HG03045 (cell line): ENCODE measurements at regions not wholly inside any gene's neighbourhood (a gene's known extent, or its start where the extent isn't known, plus 50 kb on each side); places are given as distances from the start of the nearest gene placed in this dataset.
"Not testable (repeated sequence)": the region's sequence is repeated elsewhere in the genome, so short reads cannot be mapped to it uniquely, and the experiment has no call there.

Experiments used
- ATAC-seq: cut with Tn5 transposase; IDR thresholded peaks from one replicate; pipeline ENCODE4 v1.9.1; 2021; ENCODE audit warnings: mild to moderate bottlenecking, moderate library complexity; ENCODE audit not compliant: unreplicated experiment

DNA sequence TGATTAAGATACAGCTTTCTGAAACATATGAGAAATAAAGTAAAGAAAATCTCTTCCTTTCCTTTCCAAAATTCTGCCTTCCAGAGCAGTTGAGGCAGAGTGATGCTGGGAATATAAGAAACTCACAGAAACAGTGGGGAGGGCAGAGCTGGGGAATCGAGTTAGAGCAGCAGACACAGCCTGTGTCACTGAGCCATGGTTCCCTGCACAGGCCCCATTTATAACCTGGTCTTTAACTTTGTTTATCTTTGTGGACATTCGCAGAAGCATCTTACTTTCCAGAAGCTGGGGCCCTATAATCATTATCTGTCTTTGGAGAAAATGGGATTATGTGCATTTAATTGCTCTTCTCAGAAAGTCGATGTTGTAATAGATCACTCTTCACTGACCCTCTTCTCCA is 349.1 kb downstream of the SETD4 start:
- no peak for ATAC-seq

DNA sequence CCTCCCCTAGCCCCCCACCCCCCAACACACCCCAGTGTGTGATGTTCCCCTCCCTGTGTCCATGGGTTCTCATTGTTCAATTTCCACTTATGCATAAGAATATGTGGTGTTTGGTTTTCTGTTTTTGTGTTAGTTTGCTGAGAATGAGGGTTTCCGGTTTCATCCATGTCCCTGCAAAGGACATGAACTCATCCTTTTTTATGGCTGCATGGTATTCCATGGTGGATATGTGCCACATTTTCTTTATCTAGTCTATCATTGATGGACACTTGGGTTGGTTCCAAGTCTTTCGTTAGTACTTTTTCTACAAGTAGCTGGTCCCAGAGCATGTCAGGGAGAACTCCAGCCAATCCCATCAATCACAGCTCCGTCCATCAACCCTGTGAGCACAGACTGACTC is 350.3 kb downstream of the SETD4 start:
- not testable (repeated sequence) for ATAC-seq

DNA sequence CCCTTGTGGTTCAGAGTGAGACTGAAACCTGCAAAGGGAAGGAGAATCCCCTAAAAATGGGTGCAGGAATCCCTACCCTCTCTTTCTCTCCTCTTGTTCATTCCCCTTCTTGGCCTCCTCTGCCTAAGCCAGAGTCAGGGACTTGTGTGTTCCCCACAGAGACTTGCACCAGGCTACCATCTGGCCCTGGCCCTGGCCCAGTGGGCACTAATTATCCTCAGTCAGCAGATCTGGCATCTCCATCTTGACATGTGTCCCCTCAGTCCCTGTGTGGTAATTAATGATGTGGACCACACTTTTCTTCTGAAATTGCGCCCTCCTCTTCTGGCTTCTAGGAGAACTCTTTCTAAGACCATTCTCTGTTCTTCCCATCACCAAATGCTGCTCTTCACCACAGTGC is 354.4 kb downstream of the SETD4 start:
- no peak for ATAC-seq

DNA sequence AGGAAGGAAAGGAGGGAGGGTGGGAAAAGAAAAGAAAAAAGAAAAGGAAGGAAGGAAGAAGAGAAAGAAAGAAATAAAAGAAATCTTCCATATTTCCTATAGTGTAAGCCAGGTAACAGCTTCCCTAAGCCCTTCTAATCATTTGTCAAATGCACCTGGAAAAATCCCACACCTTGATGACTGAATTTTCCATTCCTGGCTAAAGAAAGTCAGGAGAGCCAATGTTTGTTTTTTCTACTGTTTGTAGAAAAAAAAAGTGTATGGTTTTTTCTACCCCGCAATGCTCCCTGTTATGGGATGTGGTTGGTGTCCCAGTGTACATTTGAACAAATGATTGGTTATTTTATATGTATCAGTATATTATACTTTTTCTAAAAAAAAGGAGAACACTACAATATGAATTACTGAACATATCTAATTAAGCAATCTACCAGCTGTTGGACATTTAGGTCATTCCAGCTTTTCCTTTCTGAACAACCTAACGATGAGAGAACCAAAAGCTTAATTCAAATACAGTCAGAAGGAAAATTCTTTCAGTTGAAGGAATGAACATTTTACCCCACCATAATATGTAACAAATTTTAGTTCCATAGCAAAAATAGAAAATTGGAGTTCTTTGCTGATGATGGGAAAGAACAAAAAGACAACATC is 355.0 kb downstream of the SETD4 start:
- no peak for ATAC-seq

DNA sequence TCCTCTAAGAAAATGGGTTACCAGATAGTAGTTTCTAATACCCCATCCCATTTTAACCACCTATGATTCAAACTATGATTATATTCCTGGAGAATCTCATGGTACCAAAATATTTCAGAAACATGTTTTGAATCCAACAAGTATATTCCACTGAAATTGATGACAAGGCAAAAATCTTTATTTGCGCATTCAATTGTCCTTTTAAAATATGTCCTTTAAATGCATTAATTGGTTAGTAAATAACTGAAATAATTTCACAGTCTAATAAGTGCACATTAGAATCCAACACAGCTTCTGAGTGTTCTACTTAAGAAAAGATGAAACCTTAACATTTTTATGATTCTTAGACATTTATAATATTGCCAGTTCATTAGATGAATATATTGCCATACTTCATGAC is 356.6 kb downstream of the SETD4 start:
- ATAC-seq: no peak

DNA sequence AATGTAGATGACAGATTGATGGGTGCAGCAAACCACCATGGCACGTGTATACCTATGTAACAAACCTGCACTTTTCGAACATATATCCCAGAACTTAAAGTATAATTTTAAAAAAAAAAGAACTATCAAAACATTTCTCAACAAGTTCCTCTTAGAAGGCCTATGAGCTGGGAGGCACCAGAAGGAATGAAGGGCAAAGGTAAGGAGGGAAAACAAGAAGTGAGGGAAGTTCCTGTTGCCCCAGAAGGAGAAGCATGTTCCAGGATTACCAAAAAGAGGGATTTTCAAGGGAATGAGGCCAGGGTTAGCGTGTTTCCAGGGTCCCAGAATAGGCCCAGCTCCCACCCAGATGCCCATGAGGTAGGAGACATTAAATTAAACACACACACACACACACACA is 361.0 kb downstream of the SETD4 start:
- ATAC-seq: no peak

DNA sequence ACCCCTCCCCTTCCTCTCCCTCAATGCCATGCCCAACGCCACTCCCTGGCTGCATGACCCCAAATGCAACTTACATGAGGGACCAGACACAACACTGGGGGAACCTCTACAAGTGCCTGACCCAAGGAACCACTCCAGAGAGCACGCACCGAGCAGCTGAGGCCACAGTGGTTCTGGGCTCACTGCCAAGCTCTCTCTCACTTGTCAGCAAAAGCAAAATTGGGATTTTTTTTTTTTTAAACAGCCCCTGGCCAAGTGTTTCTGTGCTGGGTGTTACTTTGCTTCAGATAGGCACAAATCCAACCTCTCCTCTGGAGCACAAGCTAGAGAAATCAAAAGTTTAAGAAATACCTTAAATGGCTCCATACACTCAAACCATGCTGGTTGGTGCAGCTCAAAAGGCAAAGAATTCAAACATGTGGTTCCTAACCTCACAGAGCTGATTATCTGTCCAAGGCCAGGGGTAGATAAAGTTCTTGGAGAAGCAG is 363.0 kb downstream of the SETD4 start:
- ATAC-seq: no peak

DNA sequence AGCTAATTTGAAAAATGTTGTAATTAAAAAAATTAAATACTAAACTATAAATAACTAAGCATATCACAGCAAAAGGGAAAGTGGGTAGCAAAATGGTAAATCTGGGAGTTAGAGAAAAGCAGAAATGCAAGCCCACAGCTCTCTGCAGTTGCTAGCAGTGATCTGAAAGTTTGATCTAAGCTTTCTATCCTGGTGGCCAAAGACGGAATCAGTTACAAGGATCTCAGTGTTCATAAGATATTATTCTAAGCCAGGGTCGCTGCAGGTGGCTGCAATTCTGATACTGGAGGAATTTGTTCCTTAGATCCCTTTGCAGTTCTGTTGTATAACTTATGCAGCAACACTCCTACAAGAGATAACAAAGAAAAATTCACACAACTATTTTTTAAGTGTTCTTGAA is 363.7 kb downstream of the SETD4 start:
- ATAC-seq: no peak

DNA sequence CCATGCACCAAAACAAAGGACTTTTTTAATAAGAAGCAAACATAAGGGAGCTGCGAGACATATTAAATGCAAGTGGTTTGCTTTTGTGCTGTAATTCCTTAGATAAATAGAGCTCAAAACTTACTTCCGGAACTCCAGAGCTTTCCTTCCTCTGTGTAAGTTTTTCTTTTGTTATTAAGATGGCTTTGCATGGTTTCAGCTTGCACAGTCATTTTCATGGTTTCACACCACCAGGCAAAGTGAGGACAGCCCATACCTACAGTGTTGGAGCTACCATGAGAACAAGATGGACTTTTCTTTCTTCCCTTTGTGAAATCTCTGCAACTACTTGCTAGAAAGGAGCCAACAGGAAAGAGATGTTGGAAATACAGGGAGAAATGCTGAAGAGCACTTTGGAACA is 368.0 kb downstream of the SETD4 start:
- ATAC-seq: no peak

DNA sequence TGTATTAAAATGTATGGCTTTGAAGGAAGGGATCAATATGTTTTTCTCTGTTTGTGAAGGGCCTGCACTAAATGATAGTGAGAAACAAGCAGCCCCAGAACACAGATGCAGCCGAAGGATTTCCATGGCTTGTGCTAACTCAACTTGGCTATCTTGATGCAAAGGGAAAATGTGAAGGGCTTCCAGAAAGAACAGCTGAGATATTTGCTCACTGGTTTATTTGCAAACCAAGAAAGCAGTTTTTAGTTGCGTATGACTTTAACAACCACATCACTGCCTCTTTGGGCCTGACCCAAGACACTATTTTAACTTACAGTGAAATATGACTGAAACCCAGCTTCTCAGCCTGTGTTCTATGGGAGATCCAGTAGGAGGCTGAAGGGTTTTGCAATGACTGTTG is 369.9 kb downstream of the SETD4 start:
- no peak for ATAC-seq

DNA sequence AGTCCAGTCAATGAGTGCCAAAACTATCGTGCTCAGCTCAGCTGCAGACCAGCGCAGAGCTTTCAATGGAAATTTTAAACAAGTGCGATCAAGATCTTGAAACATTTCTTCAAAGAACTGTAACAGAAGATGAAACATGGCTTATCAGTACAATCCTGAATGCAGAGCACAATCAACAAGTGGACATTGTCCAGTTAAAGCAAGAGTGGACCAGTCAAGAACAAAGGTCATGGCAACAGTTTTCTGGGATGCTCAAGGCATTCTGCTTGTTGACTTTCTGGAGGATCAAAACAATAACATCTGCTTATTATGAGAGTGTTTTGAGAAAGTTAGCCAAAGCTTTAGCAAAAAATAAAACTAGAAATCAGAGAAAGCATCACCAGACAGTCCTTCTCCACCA is 374.2 kb downstream of the SETD4 start:
- no peak for ATAC-seq

DNA sequence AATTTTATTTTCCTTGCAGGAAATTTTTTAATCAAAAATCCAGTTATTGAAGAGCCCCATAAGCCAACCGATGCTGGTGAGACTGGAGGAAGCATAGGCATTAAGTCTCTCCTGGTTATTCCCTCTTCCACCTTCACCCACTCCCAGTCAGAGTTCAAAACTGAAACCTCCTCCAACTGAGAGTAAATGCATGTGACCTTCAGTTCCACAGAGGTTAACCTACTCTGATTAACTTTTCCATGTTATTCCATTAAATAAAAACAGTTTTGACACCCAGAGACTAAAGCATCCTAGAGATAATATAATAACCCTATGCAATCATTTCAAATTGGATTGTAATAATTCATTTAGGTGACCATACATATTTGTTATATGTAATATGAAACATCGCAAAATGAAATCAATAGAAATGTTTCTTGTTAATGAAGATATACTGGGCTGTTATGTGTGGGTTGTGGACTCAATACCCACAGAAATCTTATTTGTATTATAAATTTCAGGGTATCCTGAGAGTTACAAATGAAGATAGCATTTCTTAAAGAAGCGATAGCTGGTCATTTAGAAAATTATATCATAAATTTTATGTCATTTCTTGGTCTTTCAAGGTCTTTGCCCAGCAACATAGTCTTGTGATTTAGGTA is 376.5 kb downstream of the SETD4 start:
- no peak for ATAC-seq

DNA sequence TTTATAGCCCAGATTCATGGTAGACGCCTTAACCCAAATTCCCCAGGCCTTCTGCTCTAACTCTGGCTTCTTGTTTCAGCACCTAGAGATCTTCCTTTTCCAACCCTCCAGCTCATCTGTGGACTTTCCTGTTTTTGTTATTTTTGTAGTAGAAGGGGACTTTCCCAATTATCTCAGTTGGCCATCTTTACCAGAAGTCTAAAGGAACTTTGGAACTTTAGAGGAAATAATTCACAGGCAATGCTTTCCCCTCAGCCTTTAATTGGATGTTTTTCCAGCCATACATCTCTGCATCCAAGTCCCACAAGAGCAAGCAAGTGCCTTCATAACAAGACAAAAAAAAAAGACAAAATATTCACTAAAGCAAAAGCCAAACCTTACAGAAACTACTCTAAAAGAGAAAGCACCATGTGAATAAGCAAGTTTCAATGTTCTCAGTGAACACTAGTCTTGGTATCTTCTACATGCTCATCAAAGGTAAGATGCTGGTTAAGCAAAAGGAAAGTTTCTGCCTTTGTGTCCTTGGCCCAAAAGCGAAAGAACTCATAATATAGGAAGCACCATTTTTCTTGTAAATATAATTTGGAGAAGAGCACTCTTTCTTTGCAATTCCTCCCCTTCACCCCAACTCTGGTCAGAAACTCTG is 377.3 kb downstream of the SETD4 start:
- ATAC-seq: no peak

DNA sequence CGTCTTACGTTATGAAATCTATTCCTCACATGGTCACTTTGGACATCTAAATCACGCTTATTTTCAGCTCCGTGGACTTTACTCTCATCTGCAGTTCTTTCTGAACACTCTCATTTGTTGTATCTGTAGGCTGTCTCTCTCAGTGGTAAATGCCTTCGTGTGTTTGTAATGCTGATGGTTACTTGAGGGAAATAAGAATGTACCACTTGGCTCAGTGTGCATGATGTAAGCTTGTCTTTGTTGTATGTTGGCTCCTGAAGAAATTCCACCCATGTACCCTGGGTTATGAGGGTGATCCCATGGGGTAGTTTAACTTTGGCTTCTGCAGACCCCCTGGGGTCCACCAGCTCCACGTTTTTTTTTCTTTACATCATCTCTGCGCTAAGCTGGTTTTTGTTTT is 378.4 kb downstream of the SETD4 start:
- ATAC-seq: no peak

DNA sequence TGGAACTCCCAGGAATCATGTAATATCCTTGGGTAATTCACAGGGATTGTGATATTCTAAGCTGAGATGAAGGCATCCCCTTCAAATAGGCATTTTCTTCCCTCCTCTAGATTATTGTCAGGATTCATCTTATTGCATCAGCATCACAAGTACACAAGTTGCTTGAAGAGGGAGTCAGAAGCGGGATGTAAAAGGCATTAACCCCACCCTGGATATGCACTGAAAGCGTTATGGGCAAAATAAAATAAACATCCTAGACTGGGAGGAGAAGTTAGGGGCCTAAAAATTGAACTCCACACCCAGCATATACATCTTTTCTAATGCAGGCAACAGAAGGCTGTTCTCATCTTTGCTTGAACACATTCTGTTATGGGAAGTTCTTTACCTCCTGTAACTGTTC is 381.2 kb downstream of the SETD4 start:
- ATAC-seq: no peak

DNA sequence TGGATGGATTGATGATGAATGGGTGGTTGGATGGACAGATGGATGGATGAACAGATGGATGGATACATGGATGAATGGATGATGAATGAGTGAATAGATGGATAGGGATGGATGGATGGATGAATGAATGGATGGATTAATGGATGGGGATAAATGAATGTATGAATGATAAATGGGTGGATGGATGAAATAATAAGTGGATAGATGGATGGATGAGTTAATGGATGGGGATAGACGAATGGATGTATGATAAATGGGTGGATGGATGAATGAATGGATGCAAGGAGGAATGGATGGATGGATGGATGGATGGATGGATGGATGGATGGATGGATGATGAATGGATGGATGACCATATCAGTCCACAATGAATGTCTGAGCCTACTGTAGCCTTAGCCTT is 381.9 kb downstream of the SETD4 start:
- no peak for ATAC-seq

DNA sequence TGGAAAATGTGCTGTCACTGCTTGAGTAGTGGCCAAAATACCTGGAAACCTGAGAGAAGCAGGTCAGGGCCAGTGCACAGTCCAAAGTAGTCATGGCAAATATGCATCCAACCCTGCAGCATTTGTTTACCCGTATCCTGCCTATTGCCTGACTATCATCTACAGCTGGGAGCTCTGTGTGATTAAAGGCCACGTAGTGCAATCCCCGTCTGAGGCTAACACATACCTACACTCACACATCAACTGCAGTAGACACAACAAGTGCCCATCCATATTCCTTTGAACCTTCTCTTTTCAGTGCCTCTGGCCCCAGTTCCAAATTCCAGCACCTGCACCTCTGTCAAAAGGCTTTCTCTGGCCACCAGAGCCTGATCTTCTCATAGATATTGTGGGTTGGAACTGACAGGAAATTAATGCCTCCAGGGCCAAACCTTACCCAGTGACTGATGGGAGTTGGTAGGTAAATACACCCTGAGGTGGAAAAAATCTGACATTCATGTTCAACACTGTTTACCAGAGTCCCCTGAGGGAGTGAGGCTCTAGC is 383.0 kb downstream of the SETD4 start:
- ATAC-seq: no peak

DNA sequence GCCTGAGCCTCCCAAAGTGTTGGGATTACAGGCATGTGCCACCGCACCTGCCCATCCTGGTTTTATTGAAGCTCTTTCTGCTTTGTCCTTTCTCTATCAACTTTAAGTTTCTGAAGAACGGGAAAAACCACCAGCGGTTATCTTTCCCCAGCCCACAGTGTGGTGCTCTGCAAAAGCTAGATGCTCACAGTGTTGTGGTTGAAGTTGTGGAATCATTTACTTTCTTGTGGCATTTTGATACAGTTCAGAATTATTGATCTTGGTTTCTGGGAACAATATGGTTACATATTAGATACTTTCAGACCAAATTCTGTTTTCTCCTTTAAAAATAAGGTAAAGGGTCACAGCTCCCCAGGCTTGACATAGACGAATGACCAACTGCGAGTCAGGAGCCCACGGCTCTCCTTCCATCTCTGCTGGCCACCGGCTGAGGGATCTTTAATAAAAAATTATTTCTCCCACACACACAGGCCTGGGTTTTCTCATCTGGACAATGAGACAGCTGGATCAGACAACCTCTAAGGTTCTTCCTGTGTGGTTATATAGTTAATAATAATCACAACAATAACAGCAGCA is 385.3 kb downstream of the SETD4 start:
- no peak for ATAC-seq

DNA sequence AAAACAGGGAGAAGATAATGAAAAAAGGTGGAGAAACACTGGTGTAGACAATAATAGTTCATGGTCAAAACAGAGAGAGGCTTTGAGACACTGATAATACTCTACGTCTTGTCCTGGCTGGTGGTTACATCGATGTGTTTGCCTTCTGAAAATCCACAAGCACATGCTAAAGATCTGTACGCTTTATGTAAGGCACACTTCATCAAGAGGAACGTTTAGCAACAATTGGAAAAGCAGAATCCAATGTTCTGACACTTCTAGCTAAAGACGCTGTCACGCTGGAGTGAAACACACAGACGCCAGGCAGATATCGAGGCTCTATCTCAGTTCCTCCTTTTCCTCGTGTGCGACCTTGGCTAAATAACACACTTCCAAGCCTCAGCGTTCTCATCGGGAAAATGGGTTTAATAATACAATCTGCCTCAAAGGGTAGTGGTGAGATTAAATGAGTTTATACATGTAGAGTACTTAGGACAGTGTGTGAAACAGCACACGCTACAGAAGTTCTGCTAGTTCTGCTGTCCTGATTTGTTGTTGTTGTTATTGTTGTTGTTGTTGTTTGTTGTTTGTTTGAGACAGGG is 386.1 kb downstream of the SETD4 start:
- no peak for ATAC-seq

DNA sequence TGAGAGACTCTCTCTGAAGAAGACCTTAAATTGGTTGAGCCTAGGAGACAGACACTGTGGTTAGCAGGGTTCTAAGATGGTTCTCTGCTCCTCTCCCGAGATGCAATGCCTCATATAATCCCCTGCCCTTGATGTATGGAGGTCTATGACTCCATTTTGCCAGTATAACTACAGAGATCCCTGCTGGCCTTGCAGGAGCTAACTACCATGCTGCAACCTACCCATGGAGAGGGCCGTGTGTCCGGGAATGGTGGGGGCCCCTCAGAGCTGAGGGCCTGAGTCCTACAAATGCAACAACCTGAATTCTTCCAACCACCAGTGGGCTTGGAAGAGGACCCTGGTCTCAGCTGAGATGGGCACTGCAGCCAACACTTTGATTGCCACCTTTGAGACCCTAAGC is 388.0 kb downstream of the SETD4 start:
- ATAC-seq: no peak

DNA sequence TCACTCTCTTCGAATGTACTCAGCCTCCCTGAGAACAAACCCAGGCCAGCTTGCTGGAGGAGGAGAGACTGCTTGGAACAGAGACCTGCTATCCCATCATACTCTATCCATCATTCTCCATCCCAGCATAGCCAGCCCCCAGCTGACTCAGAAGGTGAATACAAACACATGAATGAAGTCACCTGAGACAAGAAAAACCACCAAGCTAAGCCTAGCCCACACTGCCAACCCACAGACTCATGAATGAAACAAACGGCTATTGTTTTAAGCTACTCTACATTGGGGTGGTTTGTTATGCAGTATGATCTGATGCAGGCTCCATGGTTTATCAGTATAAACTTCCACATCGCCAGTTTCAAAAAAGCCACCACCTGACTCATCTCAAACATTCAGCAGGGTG is 395.6 kb downstream of the SETD4 start:
- ATAC-seq: no peak
